NCI-H2107 treated with DMSO at 0.1 percent for 48 hours (cell line): ENCODE measurements at regions not wholly inside any gene's neighbourhood (a gene's known extent, or its start where the extent isn't known, plus 50 kb on each side); places are given as distances from the start of the nearest gene placed in this dataset.

Source experiments
- DNase-seq: peaks from one replicate; lab custom pipeline; 2025; ENCODE audit not compliant: unreplicated experiment; lab: John Stamatoyannopoulos, UW

- DNase-seq = no peak
These were observed 545.4 kb upstream of the FZD8 start for GRCh38 chr10:36187380-36188079.

DNA sequence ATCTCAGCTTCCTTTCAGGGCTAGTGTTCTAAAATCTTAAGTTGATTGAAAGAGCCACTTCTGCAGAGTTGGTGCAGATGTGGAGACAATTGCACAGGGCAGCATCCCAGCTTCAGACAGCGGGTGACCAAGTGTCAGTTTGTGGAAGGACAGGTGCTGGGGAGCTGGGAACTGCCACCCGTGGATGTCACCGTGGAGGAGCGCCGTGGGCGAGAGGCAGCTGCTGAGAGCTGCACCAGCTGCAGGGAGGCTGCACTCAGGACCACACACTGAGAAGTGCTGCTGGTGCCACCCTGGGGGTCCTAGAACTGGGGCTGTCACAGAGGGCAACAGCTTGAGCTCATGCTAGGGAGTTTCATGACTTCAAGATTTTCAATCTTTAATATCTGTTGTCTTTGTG lies 543.0 kb upstream of the FZD8 start:
- DNase-seq = no peak

DNA sequence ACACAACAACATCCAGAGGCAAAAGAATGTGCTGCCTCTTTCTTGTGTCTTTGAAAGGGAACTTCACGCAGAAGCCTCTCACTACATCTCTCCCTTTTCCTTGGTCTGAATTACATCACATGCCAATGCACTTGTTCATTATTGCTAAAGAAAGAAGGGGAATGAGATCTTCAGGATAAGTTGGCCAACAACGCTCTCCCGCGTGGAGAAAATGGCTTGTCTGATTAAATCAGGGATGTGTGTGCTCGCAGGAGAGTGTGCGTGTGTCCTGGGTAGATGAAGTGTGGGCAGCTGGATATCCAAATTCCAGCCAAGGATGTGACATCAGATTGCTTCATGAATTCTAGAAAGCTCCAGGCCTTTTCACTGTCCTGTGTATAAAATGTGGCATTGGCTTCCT lies 541.6 kb upstream of the FZD8 start:
- DNase-seq = no peak

- no peak for DNase-seq
These were observed 541.0 kb upstream of the FZD8 start for GRCh38 chr10:36183056-36183455.

GRCh38 chr10:36182606-36183005 lies 540.5 kb upstream of the FZD8 start:
- DNase-seq = no peak

- no peak for DNase-seq
These were observed 540.1 kb upstream of the FZD8 start for GRCh38 chr10:36182179-36182566.

GRCh38 chr10:36181426-36182178 lies 539.5 kb upstream of the FZD8 start:
- DNase-seq = no peak

DNA sequence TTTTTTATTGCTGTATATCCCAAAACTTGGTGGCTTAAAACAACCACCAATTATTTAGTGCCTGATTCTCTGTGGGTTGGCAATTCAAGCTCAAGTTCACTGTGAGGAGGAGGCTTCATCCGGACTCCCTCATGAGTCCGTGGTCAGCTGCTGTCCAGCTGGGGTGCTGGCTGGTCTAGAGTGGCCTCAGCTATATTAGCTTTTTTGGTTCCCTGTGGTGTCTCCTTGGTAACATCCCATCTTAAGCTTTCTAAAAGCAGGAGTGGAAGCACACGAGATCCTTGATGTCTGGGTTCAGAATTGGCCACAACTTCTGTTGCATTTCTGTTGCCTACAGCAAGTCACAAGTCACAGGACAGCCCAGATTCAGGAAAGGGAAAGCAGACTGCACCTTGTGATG lies 536.5 kb upstream of the FZD8 start:
- DNase-seq = no peak

- DNase-seq = no peak
These were observed 535.0 kb upstream of the FZD8 start for GRCh38 chr10:36177071-36177470.

GRCh38 chr10:36175954-36176353 lies 533.9 kb upstream of the FZD8 start:
- DNase-seq = no peak

DNA sequence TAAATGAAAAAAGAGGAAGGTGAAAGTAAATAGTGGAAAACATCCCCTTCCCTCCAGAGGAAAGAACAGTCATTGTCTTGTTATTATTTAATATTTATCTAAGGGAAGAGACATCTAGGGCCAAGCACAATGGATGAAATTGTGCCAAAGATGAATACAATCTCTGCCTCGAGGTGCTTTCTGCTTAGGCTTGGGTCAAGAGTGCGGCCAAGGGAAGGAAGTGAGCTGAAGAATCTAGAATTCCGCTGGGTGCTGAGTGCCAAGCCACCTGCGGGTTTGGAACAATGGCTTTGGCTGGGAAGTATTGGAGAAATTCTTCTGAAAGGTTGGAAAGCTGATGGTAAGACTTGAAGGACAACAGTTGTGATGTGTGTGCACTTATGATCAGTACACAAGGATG lies 531.3 kb upstream of the FZD8 start:
- no peak for DNase-seq

DNA sequence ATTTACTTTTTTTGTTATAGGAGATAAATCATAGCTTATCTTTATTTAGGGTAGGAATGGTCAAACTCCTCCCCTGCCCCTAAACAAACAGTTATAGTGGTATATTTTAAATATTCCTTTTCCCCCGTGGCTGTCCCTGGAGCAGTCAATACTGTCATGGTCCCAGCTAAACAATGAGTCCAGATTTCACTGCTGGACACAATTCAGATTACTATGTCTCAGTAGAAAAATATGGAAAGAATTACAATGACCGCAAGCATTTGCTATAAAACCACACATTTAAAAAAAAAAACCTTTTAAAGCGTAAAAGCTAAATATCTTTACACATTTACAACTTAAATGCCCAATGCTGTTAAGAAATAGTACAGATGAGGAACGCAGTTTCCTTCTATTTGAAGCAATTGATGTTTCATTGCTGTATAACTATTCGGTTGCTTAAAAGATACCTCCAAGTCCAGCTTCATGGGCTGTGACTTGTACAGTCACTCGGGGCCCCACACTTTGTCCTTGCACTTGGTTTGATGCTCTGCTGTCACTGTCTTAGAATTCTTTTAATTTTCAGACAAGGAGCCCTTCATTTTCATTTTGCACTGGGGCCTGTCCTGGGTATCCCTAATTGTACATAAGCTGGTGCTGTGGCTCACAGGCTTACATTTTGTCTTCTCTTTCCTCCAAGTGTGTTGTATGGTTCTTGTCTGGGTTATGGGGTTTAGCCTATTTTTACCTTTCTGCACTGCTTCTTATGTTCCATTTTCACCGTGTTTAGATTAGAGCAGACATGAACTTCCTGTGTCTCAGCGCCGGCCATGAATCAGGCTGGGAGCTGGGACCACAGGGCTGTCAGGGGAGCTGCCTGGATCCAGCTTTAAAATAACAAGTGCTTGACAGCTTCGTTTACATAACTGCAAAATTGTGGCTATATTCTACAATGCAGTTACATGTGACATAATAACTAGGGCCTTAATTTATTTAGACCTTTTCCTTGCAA lies 530.2 kb upstream of the FZD8 start:
- DNase-seq = no peak

DNA sequence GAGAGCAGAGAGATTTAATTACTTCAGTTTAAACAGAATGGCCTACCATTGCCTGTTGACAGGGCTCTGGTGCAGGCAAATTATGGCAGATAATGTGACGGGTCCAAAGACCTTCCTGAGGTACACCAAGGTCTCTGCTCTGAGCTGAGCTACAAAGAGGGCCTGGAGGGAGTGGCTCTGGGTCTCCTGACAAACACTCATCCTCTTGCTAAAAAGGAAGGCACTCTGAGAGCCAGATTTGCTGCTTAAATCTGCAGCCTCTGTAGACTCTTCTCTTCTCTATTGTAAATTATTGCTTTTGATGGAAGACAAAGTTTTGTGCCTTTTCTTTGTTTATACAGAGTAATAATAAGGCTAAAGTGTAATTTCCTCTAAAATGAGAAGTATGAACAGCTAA lies 529.5 kb upstream of the FZD8 start:
- DNase-seq = no peak

DNA sequence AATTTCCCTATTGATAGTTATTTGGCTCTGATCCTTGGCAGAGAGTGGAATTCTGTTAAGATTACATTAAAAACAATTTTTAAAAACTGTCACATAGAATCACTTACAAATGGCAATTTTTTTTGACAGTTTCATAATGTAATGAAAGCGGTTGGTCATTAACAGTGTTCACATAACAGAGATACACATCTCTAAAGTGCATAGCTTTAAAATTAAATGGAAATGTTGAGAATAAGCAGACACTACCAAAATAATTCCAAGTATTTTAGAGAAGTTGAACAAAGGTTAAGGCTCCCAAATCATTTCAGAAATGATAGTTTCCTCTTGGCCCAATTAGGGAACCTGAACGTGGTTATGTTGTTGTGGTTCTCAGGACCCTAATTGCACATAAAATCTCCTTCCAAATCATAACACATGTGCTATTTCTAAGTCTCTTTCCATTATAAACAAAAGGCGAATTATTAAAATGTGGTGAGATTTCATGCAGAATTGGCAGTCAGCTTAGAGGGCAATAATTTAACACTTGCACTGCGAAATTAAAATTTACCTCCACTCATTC lies 528.9 kb upstream of the FZD8 start:
- no peak for DNase-seq

DNA sequence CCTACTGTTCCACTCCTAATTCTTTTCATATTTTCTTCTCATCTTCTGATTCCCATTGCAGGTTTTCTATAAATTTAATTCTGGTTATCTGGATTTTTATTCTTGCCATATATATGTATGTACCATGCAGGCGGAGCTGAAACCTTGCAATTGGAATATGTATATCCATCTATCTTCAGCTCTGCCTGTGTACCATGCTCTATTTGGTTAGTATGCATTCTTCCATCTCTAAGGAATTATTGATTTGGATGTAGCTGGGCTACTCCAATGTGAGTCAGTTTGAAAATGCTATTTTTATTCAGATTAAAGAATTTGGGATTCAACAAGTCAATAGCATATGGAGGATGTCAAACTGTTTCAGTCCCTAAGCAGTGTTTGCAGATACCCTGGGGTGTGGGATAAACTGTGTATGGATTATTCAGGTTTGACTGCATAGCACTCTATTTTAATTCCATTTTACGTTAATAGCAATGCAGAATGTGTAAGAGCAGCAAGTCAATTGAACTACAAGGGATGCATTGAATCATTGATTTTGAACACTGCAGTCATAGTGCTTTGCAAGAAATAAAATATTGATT lies 528.1 kb upstream of the FZD8 start:
- no peak for DNase-seq

DNA sequence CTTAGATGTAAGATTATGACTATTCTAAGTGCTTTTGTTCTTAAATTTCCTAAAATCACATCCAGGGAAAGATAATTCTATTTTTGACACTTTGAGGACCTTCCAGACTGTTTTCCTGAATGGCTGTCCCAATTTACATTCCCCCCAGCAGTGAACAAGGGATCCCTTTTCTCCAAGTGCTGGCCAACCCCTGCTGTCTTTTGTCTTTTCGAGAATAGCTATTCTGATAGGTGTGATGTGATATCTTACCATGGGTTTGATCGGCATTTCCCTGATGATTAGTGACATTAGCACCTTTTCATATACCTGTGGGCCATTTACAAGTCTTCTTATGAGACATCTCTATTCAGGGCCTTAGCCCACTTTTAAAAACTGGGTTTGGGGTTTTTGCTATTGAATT lies 526.7 kb upstream of the FZD8 start:
- no peak for DNase-seq

DNA sequence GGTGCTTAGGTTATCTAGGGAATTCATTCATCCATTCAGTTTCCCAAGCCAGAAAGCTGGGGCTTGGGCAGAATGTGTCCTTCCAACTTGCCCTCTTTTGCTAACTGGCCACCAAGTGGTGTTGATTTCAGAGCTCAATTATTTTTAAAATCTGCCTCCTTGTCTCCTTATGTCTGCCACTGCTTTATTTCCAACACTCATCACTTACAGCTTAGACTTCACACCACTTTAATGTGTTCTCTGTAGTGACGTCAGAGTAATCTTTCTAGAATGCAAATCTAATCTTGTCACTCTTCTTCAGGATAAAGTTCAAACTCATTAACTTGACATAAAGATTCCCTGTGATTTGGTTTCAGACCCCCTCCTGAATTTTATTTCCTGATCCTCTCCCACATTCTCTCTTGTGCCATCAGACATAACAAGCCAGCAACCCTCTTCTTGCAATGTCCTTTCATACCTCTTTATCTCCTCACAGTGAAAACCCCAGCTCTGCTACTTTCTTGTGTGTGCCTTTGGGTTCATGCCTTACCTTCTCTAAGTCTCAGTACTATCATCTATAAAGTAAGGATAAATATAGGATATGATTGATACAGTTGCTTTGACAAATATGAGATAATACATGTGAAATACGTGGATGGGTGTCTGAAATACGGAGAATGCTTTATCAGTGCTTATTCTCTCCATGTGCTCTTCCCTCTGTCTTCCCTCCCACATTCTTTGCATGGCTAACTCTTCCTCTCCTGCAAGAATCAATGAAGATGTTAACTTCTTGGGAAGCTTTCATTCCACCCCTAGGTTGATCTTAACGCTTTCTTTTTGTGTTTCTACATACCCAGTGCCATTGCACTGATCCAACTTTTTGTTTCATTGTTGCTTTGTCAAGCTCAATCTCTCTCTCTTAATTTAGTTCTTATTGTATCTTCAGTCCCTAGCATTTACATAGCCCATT lies 522.7 kb upstream of the FZD8 start:
- no peak for DNase-seq

GRCh38 chr10:36163827-36164226 lies 521.7 kb upstream of the FZD8 start:
- DNase-seq = no peak

GRCh38 chr10:36157486-36157885 lies 515.4 kb upstream of the FZD8 start:
- DNase-seq = no peak

- DNase-seq = no peak
These were observed 506.1 kb upstream of the FZD8 start for GRCh38 chr10:36148207-36148606.
